Suppressor macrophage (primary cell): ENCODE measurements at regions not wholly inside any gene's neighbourhood (a gene's known extent, or its start where the extent isn't known, plus 50 kb on each side); places are given as distances from the start of the nearest gene placed in this dataset.

Source experiments
- DNase-seq, 4 experiments: peaks; one replicate each; pipeline ENCODE4 v3.0.0-alpha.2; 2020 to 2022

DNA sequence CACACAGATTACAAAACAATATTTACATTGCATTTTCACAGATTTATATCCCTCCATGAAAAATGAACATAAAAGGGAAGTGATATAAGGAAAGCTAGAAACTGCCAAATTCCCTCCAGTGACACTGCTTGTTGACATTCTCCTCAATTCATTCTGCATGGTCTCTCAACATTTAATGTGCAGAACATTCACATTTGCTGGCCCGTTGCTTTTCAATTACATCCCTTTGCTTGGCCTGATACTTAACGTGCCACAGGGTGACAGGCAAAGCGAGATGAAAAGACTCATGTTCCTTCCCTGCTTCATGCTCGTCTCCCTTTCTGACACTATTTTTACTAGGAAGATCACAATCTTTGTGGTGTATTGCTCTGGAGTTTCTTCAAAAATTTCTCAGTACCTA lies 1019.7 kb upstream of the LRRN3 start:
- no peak for DNase-seq

DNA sequence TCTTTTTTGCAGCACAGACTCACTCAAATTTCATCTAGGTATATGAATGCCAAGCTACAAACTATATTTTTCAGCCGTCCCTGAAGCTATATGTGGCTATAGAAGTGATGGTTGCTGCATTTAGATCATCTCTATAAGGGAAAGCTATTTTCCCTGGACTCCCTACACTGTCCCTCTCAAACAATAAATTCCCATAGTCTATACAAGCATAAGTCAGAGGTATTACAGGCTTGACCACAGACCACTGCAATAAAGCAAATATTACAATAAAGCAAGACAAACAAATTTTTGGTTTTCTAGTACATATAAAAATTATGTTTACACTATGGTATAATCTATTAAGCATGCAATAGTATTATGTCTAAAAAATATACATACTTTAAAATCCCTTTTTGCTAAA lies 1015.5 kb upstream of the LRRN3 start:
- DNase-seq, result no peak

DNA sequence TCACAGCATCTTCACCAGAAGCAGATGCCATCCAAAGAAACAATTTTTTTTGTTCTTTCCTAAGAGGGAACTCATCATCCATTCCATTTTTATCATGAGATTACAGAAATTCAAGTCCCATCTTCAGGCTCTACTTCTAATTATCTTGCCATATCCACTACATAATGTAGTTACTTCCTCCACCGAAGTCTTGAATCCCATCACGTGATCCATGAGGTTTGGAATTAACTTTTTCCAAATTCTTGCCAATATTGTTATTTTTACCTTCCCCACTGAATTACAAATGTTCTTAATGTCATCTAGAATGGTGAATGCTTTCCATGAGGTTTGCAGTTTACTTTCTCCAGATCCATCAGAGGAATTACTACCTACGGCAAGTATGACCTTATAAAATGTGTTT lies 1014.7 kb upstream of the LRRN3 start:
- no peak for DNase-seq

DNA sequence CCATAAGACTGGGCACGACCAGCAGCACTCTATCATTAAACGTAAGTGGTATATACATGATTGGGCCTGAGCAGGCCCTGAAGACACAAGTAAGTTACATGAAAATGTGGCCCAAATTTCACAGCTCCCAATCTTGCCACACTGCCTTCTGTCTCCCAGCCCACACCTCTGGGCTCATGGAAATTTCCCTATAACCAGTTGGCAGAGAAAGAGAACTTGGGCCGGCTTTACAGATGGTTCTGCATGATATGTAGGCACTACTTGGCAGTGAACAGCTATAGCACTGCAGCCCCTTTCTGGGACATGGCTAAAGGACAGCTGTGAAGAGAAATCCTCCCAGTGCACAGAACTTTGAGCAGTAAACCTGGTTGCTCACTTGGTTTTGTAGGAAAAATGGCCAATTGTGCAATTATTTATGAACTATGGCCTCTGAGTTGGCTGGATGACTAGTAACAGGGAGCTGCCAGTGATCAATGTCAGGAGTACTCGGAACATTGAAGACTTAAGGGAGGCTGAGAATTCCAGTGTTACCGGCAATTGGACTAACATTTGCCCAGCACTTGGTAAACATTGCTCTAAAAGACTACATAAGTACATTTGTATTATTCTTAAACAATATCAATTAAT lies 1006.6 kb upstream of the LRRN3 start:
- no peak for DNase-seq

DNA sequence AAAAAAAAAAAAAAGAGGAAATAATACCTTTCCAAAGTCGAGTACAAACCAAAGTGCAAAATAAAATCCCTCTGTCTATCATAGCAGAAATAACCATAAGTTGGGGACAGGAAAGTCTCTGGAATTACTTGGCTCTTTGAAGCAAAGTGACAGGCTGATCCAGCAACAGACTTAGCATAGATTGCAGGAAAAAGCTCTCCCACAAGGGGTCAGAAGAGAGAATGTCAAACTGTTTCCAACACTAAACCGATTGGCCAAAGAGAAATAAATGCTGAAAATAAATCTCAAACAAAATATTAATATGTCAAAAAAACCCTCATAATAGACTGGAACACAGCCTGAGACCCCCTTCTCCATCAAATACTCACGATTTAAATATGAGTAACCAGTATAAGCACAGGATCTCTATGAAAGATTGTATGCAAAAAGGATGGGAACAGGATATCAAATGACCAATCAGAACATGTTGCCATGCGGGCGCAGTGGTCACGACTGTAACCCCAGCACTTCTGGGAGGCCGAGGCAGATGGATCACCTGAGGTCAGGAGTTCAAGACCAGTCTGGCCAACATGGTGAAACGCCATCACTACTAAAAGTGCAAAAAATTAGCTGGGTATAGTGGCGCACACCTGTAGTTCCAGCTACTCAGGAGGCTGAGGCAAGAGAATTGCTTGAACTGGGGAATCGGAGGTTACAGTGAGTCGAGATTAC lies 1000.7 kb upstream of the LRRN3 start:
- DNase-seq, result peak in 3 of 4 experiments; percentile 4 to 8 (median 5)

DNA sequence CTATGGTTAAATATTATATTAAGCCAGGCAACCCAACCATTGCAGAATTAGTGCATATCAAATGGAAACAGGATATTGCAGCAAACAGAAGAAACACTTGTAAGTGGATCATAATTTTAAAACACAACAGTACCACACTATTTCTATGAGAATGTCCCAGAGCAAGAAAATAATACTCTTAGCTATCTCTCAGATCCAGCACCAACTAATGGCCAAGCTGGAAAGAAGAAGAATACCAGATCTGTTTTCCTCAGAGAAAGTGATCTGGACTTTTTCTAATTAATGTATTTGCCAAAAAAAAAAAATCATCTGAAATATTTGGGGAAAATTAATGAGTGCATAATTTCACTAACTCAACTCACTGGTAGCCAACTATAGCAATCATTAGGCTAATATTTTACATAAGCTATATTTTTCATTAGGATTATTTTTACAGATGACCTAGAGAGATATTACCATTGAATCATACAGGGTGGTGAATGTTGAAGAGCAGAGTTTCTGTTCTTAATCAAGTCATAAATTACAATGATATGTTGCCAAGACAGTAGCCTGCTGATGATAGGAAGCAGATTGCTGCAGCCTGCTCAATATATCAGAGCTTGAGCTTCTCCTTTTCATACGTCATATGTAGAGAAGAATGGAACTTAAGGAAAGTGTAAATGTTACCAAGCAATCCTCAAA lies 995.4 kb upstream of the LRRN3 start:
- no peak for DNase-seq

DNA sequence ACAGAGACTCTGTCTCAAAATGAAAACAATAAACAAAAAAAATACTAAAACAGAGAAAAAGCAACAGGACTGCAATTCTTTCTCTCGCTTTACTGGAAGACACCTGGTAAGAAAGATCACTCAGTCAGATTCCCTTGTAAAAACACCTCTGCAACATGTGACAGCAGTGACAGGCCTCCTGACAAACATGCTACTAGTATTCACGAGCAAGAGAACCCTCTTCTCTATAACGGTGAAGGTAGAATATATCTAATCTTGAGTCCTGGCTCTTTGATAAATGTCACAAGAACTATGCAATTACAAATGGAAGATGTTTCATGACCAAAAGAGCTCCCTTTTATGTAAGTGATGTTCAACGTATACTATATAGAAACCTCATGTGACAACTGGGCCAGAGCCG lies 986.7 kb upstream of the LRRN3 start:
- no peak for DNase-seq

DNA sequence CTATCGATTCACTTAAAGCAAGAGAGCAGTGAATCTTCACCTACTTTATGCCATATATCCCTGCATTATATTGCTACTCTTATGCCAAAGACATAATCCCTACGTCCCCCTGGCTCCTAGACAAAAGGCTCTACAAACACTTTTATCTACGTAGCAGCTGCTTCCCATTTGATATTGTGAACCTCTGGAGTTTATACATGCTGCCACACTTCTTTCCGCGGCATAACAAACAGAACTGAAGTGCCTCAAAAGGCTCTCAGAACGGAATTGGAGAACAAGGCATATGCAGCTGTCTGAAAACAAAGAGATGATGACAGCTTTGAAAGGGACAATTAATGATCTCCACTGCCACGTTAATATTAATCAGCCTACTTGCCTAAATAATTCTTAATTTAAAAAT lies 985.6 kb upstream of the LRRN3 start:
- no peak for DNase-seq

DNA sequence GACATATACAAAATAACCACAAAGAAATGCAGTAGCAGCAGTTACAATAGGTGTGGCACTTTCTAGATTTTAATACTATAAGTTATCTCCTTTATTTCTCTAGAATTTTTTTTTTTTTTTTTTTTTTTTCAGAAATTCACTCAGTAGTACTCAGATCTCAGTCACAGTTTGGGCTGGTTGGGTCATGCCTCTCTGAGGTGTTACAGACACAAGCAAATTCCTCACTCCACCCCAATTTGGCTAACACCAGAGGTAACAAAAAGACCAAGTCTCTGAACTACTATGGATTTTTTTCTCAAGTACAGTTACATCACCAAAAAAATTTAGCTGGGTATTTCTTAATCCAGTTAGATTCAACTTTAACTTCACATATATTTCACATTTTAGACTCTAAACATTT lies 985.1 kb upstream of the LRRN3 start:
- no peak for DNase-seq

DNA sequence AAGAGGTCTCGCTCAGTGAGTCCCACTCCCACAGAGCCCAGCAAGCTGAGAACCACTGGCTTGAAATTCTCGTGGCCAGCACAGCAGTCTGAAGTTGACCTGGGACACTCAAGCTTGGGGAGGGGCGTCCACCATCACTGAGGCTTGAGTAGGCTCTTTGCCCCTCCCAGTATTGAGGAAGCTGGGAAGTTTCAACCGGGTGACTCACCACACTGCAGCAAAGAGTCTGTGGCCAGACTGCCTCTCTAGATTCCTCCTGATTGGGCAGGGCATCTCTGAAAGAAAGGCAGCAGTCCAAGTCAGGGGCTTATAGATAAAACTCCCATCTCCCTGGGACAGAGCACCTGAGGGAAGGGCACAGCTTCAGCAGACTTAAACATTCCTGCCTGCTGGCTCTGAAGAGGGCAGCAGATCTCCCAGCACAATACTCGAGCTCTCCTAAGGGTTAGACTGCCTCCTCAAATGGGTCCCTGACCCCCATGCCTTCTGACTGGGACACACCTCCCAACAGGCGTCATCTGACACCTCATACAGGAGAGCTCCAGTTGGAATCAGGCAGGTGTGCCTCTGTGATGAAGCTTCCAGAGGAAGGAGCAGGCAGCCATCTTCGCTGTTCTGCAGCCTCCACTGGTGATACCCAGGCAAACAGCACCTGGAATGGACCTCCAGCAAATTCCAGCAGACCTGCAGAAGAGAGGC lies 970.9 kb upstream of the LRRN3 start:
- DNase-seq, result no peak

DNA sequence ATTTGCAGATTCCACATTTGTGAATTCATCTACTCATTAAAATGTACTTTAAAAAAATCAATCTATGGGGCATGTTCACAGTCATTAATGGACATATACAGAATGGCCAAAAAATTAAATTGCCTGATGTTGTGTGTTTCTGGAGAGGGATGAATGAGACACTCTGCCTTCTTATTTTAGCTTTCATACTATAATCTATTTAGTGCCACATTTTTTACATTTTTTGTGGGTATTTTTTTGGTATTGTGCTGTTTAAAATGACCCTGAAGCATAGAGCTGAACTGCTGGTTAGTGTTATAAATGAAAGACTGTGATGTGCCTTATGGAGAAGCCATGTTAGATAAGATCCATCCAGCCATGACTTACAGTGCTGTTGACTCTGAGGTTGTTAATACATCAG lies 961.8 kb upstream of the LRRN3 start:
- DNase-seq, result no peak

DNA sequence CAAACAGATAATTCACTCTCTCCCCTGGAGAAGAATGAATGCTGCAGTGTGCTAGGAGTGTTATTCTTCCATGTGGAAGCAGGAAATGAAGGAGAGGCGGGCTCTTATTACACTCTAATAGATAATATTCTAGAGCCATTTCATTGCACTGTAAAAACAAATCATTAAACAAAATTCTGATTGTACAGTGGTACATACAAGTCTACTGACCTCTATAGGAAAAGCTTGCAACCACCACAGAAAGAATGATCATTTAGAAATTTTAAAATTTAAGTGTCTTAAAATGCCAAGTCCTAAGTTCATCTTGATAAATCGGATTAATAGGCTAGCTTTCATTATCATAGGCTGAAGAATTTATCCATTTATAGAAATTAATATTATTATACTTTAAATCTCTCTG lies 960.3 kb upstream of the LRRN3 start:
- no peak for DNase-seq

DNA sequence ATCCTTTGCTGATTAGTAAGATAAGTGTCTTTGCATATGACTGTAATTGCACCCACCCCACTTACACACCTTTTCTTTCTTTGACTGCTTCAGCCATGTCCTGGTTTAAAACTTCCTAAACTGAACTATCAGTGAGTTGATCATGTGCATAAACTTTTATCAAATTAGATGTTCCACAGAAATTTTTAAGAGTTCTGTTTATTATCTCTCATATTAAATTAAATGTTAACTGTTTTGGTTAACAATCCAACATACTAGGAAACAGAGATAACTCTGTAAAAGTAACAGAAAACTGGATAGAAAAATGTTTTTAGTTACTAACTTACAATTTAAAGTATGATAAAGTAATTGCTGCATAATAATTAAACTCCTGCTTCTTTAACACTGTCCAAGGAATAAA lies 959.6 kb upstream of the LRRN3 start:
- DNase-seq, result no peak

DNA sequence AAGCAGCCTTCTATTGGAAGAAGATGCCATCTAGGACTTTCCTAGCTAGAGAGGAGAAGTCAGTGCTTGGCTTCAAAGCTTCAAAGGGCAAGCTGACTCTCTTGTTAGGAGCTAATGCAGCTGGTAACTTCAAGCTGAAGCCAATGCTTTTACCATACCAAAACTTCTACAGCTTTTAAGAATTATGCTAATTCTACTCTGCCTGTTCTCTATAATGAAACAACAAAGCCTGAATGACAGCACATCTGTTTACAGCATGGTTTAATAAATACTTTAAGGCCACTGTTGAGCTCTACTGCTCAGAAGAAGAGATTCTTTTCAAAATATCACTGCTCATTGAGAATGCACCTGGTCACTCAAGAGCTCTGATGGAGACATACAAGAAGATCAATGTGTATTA lies 951.9 kb upstream of the LRRN3 start:
- no peak for DNase-seq

DNA sequence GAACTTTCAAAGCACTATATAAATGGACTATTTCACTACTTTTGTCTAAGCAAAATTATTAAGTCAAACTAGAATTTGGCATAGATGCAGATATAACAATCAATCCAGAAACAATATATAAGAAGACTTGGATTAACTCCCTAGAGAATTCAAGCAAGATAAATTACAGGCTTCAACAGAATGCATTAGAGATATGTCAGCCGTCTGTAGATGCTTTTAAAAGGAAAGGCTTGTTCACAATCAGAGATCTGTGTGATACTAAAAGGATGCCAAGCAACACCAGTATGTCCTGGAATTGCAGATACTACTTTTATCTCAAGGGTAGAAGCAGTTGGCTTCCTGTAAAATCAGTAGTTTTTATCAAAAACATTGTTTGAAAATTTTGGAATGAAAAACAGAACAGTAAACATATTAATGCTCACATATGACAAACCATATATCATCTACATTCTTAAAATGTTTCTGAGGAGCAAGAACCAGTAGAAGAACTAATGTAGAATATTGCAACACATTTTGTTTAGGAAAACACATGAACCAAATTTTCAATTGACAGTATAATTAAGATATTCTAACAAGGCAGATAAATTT lies 947.9 kb upstream of the LRRN3 start:
- no peak for DNase-seq

DNA sequence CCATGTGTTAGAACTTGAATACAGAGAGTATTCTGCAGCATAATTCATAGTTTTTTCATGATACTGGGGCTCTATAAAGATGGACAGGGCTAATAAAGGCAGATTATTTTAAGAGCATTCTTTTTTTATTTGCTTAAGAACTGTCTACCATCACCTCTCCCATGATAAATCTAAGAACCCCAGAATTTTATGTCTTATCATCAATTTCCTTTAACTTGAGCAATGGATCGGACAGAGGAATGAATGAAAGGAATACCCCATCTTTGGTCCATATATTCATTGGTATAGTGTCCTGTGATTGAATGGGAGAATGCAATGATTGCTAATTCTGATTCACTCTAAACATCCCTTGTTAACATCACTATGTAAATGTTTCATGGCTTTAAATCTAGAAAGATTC lies 946.3 kb upstream of the LRRN3 start:
- DNase-seq, result no peak

DNA sequence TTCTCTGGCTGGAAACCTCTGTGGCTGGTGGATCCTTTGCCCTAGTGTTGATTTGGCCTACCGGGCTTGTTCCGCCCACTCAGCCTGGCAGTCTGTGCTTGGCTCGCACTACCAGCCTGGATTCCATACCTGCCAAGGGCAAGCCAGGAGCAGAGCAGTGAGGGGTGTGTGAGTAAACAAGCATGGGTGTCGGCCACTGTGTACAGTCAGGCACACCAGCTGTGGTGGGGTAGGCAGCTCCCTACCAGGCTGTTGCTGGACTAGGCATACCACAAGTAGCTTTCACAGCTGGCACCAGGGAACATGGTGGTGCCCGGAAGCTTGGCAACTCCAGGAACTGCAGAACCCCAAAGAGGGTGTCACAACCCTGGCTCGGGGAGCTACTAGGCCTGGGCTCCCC lies 942.9 kb upstream of the LRRN3 start:
- DNase-seq, result no peak

DNA sequence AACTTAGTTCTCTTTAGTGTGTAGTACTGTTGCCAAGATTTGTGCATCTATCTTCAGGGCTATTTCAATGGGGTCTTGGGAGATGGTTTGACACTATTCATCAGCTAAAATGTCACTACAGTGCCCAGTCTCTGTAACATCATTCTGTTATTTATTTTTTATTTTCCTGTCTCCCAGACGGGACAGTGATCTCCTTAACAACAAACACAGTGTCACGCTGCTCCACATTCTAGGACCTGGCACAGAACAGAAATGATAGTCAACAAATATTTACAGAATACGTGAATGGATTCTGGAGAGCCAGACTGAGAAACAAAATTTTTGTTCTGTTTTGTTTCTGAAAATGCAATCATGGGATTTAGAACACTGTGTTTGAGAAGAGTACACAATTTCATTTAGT lies 937.7 kb upstream of the LRRN3 start:
- DNase-seq, result no peak

DNA sequence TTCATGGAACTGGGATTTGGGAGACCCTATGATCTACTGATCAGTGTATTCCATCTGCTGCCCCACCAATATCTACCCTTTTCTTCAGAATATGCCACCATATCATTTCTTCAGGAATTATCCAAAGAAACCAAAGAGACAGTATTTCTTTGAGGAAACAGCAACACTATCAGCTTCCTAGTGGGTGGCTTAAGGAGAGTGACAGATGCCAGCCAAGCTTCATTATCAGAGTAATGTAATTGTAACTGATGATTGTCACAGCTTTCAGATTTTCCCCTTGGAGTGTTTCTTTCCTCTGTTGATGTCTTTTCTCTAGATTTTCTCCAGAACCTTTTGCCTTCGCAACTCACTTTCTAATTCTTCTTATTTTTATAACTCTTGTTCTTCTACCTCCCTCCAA lies 934.4 kb upstream of the LRRN3 start:
- no peak for DNase-seq

DNA sequence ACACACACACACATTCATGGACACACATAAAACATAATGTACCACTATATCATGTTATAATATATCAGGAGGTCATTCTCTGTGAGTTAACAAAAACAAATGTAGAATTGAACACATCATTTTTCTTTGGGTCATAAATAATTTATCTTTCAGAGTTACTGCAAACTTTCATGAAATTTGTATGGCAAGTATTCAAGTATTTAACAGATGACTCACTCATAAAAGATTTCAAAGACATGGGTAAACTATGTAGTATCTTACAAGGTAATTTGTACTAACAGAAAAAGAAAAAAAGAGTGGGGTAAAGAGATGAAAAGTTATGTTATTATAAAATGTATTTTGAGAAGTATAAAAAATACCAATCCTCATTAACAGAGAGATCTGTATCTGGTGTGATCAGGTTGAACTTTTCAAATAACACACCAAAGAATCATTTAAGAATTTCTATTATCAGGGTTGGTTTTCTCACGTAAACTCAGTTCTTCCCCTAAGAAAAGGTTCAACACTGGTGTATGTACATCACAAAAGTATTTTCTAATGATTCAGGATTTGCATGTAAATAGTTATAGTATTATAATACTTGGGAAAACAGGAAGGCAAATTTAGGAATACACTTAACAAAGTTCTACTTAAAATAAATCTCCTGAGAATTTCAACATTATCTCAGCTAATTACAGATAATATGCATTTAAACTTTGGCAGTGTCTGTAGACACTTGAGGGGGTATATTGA lies 933.1 kb upstream of the LRRN3 start:
- DNase-seq, result no peak

DNA sequence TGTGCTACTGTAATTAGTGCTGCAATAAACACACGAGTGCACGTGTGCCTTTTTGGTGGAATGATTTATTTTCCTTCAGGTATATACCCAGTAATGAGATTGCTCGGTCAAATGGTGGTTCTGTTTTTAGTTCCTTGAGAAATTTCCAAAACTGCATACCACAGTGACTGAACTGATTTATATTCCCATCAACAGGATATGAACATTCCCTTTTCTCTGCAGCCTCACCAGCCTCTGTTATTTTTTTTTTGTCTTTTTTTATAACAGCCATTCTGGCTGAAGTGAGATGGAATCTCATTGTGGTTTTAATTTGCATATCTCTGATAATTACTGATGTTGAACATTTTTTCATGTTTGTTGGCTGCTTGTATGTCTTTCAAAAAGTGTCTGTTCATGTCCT lies 922.9 kb upstream of the LRRN3 start:
- no peak for DNase-seq

DNA sequence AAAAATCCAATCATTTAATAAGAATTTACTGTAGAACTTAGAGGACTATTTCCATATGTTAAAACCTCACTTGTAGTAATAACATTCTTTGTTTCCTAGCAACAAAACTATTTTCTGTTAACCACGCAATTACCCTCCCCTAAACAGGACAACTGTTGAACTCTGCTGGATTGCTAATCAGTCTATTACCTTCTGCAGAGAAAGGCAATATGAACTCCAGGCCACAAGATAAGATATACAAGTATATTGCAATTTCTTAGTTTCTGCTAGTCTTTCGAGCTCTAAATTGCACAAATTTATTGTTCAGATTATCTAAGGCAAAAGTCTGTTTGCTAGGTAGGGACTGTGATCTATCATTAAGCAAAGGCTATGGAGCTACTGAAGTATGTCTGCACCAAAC lies 920.1 kb upstream of the LRRN3 start:
- DNase-seq, result no peak

DNA sequence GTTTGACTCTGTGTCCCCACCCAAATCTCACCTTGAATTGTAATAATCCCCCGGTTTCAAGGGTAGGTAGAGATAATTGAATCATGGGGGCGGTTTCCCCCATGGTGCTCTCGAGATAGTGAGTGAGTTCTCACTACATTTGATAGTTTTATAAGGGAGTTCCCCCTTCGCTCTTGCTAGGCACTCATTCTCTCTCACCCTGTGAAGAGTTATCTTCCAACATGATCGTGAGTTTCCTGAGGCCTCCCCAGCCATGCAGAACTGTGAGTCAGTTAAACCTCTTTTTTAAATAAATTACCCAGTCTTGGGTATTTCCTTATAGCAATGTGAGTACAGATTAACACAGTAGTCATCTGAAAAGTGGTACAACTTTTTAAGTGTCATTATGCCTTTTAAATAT lies 913.5 kb upstream of the LRRN3 start:
- DNase-seq, result no peak
